ENCODE measurements at regions not wholly inside any gene's neighbourhood (a gene's known extent, or its start where the extent isn't known, plus 50 kb on each side); places are given as distances from the start of the nearest gene placed in this dataset.
"Not testable (repeated sequence)": the region's sequence is repeated elsewhere in the genome, so short reads cannot be mapped to it uniquely, and the experiment has no call there.

GRCh38 chrX:7514871-7515599 is 327.9 kb upstream of the VCX start:
- DNase-seq, result no peak

GRCh38 chrX:7512845-7513244 is 330.1 kb upstream of the VCX start:
- no peak for DNase-seq

GRCh38 chrX:7503251-7503650 is 339.7 kb upstream of the VCX start:
- peak; percentile 58 for DNase-seq

- no peak for DNase-seq
These were observed 342.6 kb upstream of the VCX start for GRCh38 chrX:7500386-7500785.

GRCh38 chrX:7486505-7486904 is 338.6 kb upstream of the PUDP start:
- no peak for DNase-seq

GRCh38 chrX:7485061-7485460 is 337.1 kb upstream of the PUDP start:
- DNase-seq, result no peak

- no peak for DNase-seq
These were observed 332.8 kb upstream of the PUDP start for GRCh38 chrX:7480721-7481120.

GRCh38 chrX:7462110-7462509 is 314.2 kb upstream of the PUDP start:
- DNase-seq, result no peak

GRCh38 chrX:7461051-7461450 is 313.1 kb upstream of the PUDP start:
- DNase-seq, result not testable (repeated sequence)

- DNase-seq, result no peak
These were observed 300.0 kb upstream of the PUDP start for GRCh38 chrX:7447801-7448499.

GRCh38 chrX:7446815-7447214 is 298.9 kb upstream of the PUDP start:
- no peak for DNase-seq

- no peak for DNase-seq
These were observed 297.0 kb upstream of the PUDP start for GRCh38 chrX:7444967-7445366.

- DNase-seq, result no peak
These were observed 293.6 kb upstream of the PUDP start for GRCh38 chrX:7441586-7441985.

GRCh38 chrX:7435822-7436221 is 287.9 kb upstream of the PUDP start:
- no peak for DNase-seq

- no peak for DNase-seq
These were observed 284.9 kb upstream of the PUDP start for GRCh38 chrX:7432901-7433300.

GRCh38 chrX:7420717-7421116 is 272.8 kb upstream of the PUDP start:
- no peak for DNase-seq

GRCh38 chrX:7414753-7415152 is 266.8 kb upstream of the PUDP start:
- DNase-seq, result no peak

- DNase-seq, result no peak
These were observed 264.9 kb upstream of the PUDP start for GRCh38 chrX:7412840-7413239.

- DNase-seq, result no peak
These were observed 261.9 kb upstream of the PUDP start for GRCh38 chrX:7409866-7410265.

GRCh38 chrX:7399373-7399772 is 251.4 kb upstream of the PUDP start:
- DNase-seq, result no peak

GRCh38 chrX:7390441-7390840 is 242.5 kb upstream of the PUDP start:
- DNase-seq, result no peak

- no peak for DNase-seq
These were observed 241.6 kb upstream of the PUDP start for GRCh38 chrX:7389576-7389975.

- DNase-seq, result no peak
These were observed 237.2 kb upstream of the PUDP start for GRCh38 chrX:7385131-7385530.

GRCh38 chrX:7378406-7378805 is 230.5 kb upstream of the PUDP start:
- no peak for DNase-seq

Measured in NCI-H526 treated with DMSO at 0.1 percent for 48 hours (cell line).